HG03469 (cell line): ENCODE measurements at regions not wholly inside any gene's neighbourhood (a gene's known extent, or its start where the extent isn't known, plus 50 kb on each side); places are given as distances from the start of the nearest gene placed in this dataset.

Source experiments
- ATAC-seq: cut with Tn5 transposase; IDR thresholded peaks from one replicate; pipeline ENCODE4 v1.9.1; 2021; ENCODE audit warnings: mild to moderate bottlenecking, moderate library complexity, moderate number of reproducible peaks; ENCODE audit not compliant: unreplicated experiment

GRCh38 chrX:43479850-43480249 is 176.2 kb upstream of the MAOA start:
- ATAC-seq, result no peak

- ATAC-seq, result no peak
Observed at GRCh38 chrX:43481576-43481975, 174.5 kb upstream of the MAOA start.

- no peak for ATAC-seq
Observed at GRCh38 chrX:43493756-43494155, 162.3 kb upstream of the MAOA start.

GRCh38 chrX:43500246-43500645 is 155.9 kb upstream of the MAOA start:
- ATAC-seq, result no peak

- no peak for ATAC-seq
Observed at GRCh38 chrX:43500996-43501694, 155.0 kb upstream of the MAOA start.

GRCh38 chrX:43504394-43504793 is 151.7 kb upstream of the MAOA start:
- no peak for ATAC-seq

- no peak for ATAC-seq
Observed at GRCh38 chrX:43505769-43506168, 150.3 kb upstream of the MAOA start.

GRCh38 chrX:43508694-43509093 is 147.4 kb upstream of the MAOA start:
- ATAC-seq, result no peak

GRCh38 chrX:43510209-43510608 is 145.9 kb upstream of the MAOA start:
- no peak for ATAC-seq

GRCh38 chrX:43513085-43513484 is 143.0 kb upstream of the MAOA start:
- ATAC-seq, result no peak

- ATAC-seq, result no peak
Observed at GRCh38 chrX:43514820-43515219, 141.3 kb upstream of the MAOA start.

- no peak for ATAC-seq
Observed at GRCh38 chrX:43522582-43522981, 133.5 kb upstream of the MAOA start.

GRCh38 chrX:43525901-43526610 is 130.0 kb upstream of the MAOA start:
- no peak for ATAC-seq

- no peak for ATAC-seq
Observed at GRCh38 chrX:43526878-43527277, 129.2 kb upstream of the MAOA start.

- ATAC-seq, result no peak
Observed at GRCh38 chrX:43527801-43528200, 128.3 kb upstream of the MAOA start.

GRCh38 chrX:43530837-43531236 is 125.3 kb upstream of the MAOA start:
- ATAC-seq, result no peak

GRCh38 chrX:43540318-43540717 is 115.8 kb upstream of the MAOA start:
- ATAC-seq, result no peak

- no peak for ATAC-seq
Observed at GRCh38 chrX:43551590-43551989, 104.5 kb upstream of the MAOA start.

- no peak for ATAC-seq
Observed at GRCh38 chrX:43552156-43552555, 103.9 kb upstream of the MAOA start.

- ATAC-seq, result no peak
Observed at GRCh38 chrX:43552703-43553102, 103.4 kb upstream of the MAOA start.

GRCh38 chrX:43553257-43553656 is 102.8 kb upstream of the MAOA start:
- ATAC-seq, result no peak

GRCh38 chrX:43556207-43556606 is 99.9 kb upstream of the MAOA start:
- no peak for ATAC-seq

- ATAC-seq, result no peak
Observed at GRCh38 chrX:43557792-43558191, 98.3 kb upstream of the MAOA start.
